MM.1S (cell line): ENCODE measurements at regions not wholly inside any gene's neighbourhood (a gene's known extent, or its start where the extent isn't known, plus 50 kb on each side); places are given as distances from the start of the nearest gene placed in this dataset.

Experiments
- DNase-seq: peaks from one replicate; pipeline ENCODE4 v3.0.0-alpha.2; 2015
- H2AFZ ChIP-seq: fragments of 300-600 bp; sonication (generic); 2 replicates; pipeline ENCODE4 v1.6.0; 2016; ENCODE audit warnings: antibody characterized with exemption, low read length
- H3F3A ChIP-seq: fragments of 300-600 bp; sonication (generic); 2 replicates; pipeline ENCODE4 v1.6.1; 2016; ENCODE audit warnings: mild to moderate bottlenecking, antibody characterized with exemption, low read length, moderate library complexity, mixed read lengths; ENCODE audit not compliant: insufficient read depth
- H3K27ac ChIP-seq: fragments of 300-600 bp; sonication (generic); 2 replicates; pipeline ENCODE4 v1.5.1; 2016; ENCODE audit warnings: mild to moderate bottlenecking, low read length
- H3K27me3 ChIP-seq: fragments of 300-600 bp; sonication (generic); replicated peaks from 2 replicates; pipeline ENCODE4 v1.6.0; 2016; ENCODE audit warnings: low read length; ENCODE audit not compliant: insufficient read depth
- H3K36me3 ChIP-seq: fragments of 300-600 bp; sonication (generic); replicated peaks from 2 replicates; pipeline ENCODE4 v1.6.1; 2016; ENCODE audit warnings: mild to moderate bottlenecking, low read length, mixed read lengths; ENCODE audit not compliant: insufficient read depth
- H3K4me1 ChIP-seq: fragments of 300-600 bp; sonication (generic); 2 replicates; pipeline ENCODE4 v1.6.1; 2016; ENCODE audit warnings: low read length, mixed read lengths
- H3K4me2 ChIP-seq: fragments of 300-600 bp; sonication (generic); 2 replicates; pipeline ENCODE4 v1.6.0; 2016; ENCODE audit warnings: low read depth, low read length
- H3K4me3 ChIP-seq: fragments of 300-600 bp; sonication (generic); 2 replicates; pipeline ENCODE4 v1.5.1; 2016; ENCODE audit warnings: low read length, mixed read lengths
- H3K79me2 ChIP-seq: fragments of 300-600 bp; sonication (generic); 2 replicates; pipeline ENCODE4 v1.6.1; 2016; ENCODE audit warnings: mixed run types, low read length, mixed read lengths
- H3K9ac ChIP-seq: fragments of 300-600 bp; sonication (generic); 2 replicates; pipeline ENCODE4 v1.6.1; 2016; ENCODE audit warnings: low read length, mixed read lengths
- H3K9me2 ChIP-seq: fragments of 300-600 bp; sonication (generic); replicated peaks from 2 replicates; pipeline ENCODE4 v1.6.1; 2016; ENCODE audit warnings: mild to moderate bottlenecking, low read length, mixed read lengths; ENCODE audit not compliant: insufficient read depth
- H3K9me3 ChIP-seq: fragments of 300-600 bp; sonication (generic); replicated peaks from 2 replicates; pipeline ENCODE4 v1.6.1; 2016; ENCODE audit warnings: mild to moderate bottlenecking, low read length, mixed read lengths; ENCODE audit not compliant: insufficient read depth
- H4K20me1 ChIP-seq: fragments of 300-600 bp; sonication (generic); 2 replicates; pipeline ENCODE4 v1.6.1; 2016; ENCODE audit warnings: mild to moderate bottlenecking, low read length, moderate library complexity, mixed read lengths; ENCODE audit not compliant: insufficient read depth
- CTCF ChIP-seq: fragments of 300-600 bp; sonication (generic); IDR thresholded peaks from 2 replicates; pipeline ENCODE4 v1.5.1; 2016; ENCODE audit warnings: antibody characterized with exemption, low read length, mixed read lengths
- EZH2 ChIP-seq: fragments of 300-600 bp; sonication (generic); optimal IDR thresholded peaks from 2 replicates; pipeline ENCODE3; 2017; ENCODE audit warnings: low read depth, mild to moderate bottlenecking, antibody characterized with exemption, low read length, mixed read lengths
- EZH2phosphoT487 ChIP-seq: fragments of 300-600 bp; sonication (generic); IDR thresholded peaks from 2 replicates; pipeline ENCODE4 v1.6.1; 2018; ENCODE audit warnings: antibody characterized with exemption, low read length

GRCh38 chr12:28710882-28711281, 438.2 kb upstream of the FAR2 start:
- Histone ChIP-seq H3K79me2 (no peaks in the 10 kb centered on the region), H4K20me1 (no peaks in the 10 kb centered on the region), H3K9me3 (no peaks in the 10 kb centered on the region), H3K27ac (no peak overlapping the region), H3K4me1 (no peaks in the 10 kb centered on the region), H3K27me3 (no peaks in the 10 kb centered on the region), H3K9me2 (no peaks in the 10 kb centered on the region), H3K4me3 (no peak overlapping the region), H3F3A (no peaks in the 10 kb centered on the region), H3K9ac (no peak overlapping the region), H3K36me3 (no peaks in the 10 kb centered on the region), H2AFZ (no peak overlapping the region), H3K4me2 (no peak overlapping the region)
- DNase-seq, result no peak
- no peak for TF ChIP-seq EZH2
- no peak for TF ChIP-seq CTCF
- no peak for TF ChIP-seq EZH2phosphoT487

GRCh38 chr12:28711421-28711820, 437.7 kb upstream of the FAR2 start:
- no peak overlapping the region for H3K27ac ChIP-seq
- no peak for TF ChIP-seq EZH2
- TF ChIP-seq EZH2phosphoT487, result no peak
- no peak for TF ChIP-seq CTCF

GRCh38 chr12:28742791-28743190, 406.3 kb upstream of the FAR2 start:
- Histone ChIP-seq H2AFZ (no peak overlapping the region), H3K9me3 (no peaks in the 10 kb centered on the region), H3K27me3 (no peaks in the 10 kb centered on the region)

More at GRCh38 chr12:28711421-28711820, 437.7 kb upstream of the FAR2 start:
- H3K4me3 ChIP-seq, result no peak overlapping the region
- DNase-seq, result no peak
- no peaks in the 10 kb centered on the region for H3F3A ChIP-seq
- no peaks in the 10 kb centered on the region for H3K9me2 ChIP-seq
- H2AFZ ChIP-seq, result no peak overlapping the region
- no peak overlapping the region for H3K4me2 ChIP-seq
- no peaks in the 10 kb centered on the region for H3K79me2 ChIP-seq
- H3K9ac ChIP-seq, result no peak overlapping the region
- H3K36me3 ChIP-seq, result no peaks in the 10 kb centered on the region
- no peaks in the 10 kb centered on the region for H3K4me1 ChIP-seq
- H4K20me1 ChIP-seq, result no peaks in the 10 kb centered on the region
- no peaks in the 10 kb centered on the region for H3K9me3 ChIP-seq
- no peaks in the 10 kb centered on the region for H3K27me3 ChIP-seq

More at GRCh38 chr12:28742791-28743190, 406.3 kb upstream of the FAR2 start:
- DNase-seq, result no peak
- no peak overlapping the region for H3K27ac ChIP-seq
- no peaks in the 10 kb centered on the region for H3K4me1 ChIP-seq
- H3K36me3 ChIP-seq, result no peaks in the 10 kb centered on the region
- H3K9ac ChIP-seq, result no peak overlapping the region
- no peaks in the 10 kb centered on the region for H3F3A ChIP-seq
- no peaks in the 10 kb centered on the region for H3K9me2 ChIP-seq
- no peak overlapping the region for H3K4me3 ChIP-seq
- H3K4me2 ChIP-seq, result no peak overlapping the region
- no peaks in the 10 kb centered on the region for H4K20me1 ChIP-seq
- TF ChIP-seq EZH2 (no peak), CTCF (no peak), EZH2phosphoT487 (no peak)
- no peaks in the 10 kb centered on the region for H3K79me2 ChIP-seq
